NCI-H2081 treated with DMSO at 0.1 percent for 48 hours (cell line): ENCODE measurements at regions not wholly inside any gene's neighbourhood (a gene's known extent, or its start where the extent isn't known, plus 50 kb on each side); places are given as distances from the start of the nearest gene placed in this dataset.

Experiments used
- DNase-seq: peaks from one replicate; lab custom pipeline; 2025; lab: John Stamatoyannopoulos, UW

GRCh38 chr13:54884682-54885081 is 1856.1 kb downstream of the OLFM4 start:
- DNase-seq = no peak

- DNase-seq = no peak
Measured at GRCh38 chr13:54890976-54891375, 1862.4 kb downstream of the OLFM4 start.

DNA sequence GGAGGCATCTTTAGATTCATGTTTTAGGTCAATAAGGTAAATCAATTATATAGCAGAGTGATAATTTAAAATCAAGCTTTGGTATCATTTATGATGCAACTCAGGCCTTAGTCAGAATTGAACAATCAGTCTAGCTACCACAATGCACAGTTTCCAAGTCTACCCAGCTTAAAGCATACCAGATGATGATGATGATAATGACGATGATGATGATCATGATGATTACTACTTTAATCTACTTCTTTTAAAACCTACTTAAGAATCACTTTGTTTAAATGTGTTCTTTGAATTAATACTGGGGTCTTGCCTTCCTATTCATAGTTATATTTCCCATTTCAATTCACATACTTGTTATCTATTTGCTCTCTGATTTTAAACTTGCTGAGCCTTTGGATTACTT is 1872.7 kb downstream of the OLFM4 start:
- DNase-seq = no peak

DNA sequence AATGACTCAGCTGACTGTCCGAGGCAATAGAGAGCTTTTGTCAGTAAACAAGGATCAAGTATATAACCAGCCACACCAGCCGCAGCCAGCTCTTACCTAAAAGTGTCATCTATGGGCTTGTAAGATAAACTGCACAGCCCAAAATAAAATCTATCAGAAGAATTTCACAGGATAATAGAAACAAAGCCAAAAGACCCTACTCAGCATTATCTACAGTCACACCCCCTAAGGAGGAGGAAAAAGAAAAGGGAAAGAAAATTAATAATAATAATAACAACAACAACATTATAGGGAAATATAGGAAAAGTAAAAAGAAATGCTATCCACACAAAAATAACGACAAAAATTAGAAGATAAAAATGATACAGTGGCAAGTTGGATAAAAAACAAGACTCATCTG is 1883.8 kb downstream of the OLFM4 start:
- no peak for DNase-seq

- no peak for DNase-seq
Measured at GRCh38 chr13:54913668-54914067, 1885.1 kb downstream of the OLFM4 start.

DNA sequence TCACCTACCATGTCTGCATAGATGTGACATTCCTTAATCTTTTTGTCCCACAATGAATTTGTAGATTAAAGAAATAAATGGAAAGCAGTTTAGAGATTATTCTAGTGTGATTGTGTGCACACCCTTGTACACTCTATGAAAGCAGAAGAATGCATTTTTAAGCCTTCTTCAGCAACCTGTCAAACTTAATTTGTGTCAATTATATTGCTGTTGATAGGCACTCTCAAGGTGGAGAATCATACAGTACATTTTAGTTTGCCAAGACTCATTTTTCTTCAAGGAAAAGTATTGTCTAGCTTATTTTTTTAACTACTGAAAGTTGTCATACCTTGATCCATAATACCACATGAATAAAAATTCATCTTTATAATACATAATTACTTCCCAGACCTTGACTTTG is 1898.9 kb downstream of the OLFM4 start:
- DNase-seq = no peak

GRCh38 chr13:54928071-54928470 is 1899.5 kb downstream of the OLFM4 start:
- DNase-seq = no peak

DNA sequence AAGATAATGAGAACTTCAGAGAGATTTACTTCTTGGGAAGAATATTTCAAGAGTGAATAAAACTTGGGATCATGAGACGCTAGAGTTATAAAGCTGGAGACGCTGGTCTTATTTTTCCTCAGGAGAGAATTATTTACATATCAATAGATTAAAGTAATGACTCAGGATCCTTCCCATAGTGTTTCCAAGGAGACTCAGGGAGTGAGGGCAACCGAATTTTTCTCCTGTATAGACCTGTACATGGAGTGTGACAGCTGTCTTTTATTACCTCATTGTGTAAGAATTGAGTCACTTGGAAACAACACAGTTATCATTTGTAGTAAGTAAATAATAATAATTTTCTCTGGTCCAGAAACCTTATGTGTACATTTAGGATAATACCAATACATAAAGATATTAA is 1905.5 kb downstream of the OLFM4 start:
- no peak for DNase-seq

GRCh38 chr13:54945973-54946372 is 1917.4 kb downstream of the OLFM4 start:
- peak; percentile 4 for DNase-seq

GRCh38 chr13:54949735-54950134 is 1921.1 kb downstream of the OLFM4 start:
- no peak for DNase-seq

DNA sequence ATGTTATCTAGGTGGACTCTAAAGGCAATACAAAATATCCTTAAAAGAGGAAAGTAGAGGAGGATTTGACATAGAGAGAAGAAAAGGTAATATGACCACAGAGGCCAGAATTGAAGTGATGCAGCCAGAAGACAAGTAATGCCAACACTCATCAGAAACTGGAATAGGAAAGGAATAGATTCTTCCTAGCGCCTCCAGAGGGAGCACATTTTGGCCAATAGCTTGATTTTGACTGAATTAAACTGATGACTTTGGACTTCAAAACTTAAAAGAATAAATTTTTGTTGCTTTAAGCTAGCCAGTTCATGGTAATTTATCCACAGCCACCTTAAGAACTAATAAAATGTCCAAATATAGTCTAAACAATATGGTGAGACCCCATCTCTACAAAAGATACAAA is 1921.9 kb downstream of the OLFM4 start:
- no peak for DNase-seq

DNA sequence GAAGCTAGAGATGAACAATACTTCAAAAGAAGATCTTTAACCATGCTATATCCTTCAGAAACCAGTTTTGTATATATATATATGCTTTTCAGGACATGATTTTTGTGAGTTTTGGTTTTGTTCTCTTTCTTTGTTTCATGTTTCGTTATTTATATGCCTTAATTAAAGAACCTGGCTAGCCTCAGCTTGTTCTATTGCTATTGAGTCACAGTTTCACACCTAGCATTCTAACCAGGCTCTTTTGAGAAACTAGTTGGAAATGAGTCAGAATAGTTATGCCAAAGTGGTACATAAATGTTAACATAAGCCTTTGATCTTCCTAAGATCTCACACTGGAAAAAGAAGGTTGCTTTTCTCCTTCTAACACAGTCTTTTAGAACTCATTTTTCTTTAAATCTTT is 1925.2 kb downstream of the OLFM4 start:
- no peak for DNase-seq

- DNase-seq = no peak
Measured at GRCh38 chr13:54958781-54959180, 1930.2 kb downstream of the OLFM4 start.

DNA sequence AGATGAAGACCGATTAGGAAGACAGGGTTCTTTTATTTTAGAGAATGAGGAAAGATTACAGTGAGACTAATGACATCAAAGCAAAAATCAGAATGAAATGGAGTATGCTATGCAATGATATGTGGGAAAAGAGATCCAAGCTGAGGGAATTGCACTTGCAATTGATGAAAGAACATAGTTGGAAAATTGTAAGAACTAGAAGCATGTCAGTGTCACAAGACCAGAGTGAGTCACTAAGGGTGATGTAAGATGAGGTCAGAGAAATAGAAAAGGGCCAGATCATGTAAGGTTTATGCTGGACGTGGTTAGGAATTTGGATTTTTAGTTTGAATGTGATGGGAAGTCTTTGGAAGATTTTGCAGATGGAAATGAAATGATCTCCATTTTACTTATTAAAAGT is 1937.3 kb downstream of the OLFM4 start:
- no peak for DNase-seq

DNA sequence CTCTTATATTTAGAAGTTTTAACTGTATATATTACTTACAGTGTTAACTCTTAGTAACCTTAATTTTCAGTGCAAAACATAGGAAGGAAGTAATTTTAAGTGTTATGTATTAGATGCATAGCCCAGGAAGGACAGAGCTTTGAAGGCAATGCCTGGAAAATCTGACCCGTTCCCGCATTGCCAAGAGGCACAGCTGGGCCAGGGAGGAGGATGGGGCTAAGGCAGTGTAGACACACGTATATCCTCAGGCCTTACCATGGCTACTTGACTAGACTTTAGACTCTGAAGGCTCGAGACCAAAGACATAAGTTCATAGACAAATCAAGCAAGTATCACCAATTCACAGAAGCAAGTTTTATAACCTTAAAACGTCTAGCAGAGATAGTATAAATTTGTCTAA is 1944.2 kb downstream of the OLFM4 start:
- no peak for DNase-seq

GRCh38 chr13:54975676-54976075 is 1947.1 kb downstream of the OLFM4 start:
- DNase-seq = no peak

DNA sequence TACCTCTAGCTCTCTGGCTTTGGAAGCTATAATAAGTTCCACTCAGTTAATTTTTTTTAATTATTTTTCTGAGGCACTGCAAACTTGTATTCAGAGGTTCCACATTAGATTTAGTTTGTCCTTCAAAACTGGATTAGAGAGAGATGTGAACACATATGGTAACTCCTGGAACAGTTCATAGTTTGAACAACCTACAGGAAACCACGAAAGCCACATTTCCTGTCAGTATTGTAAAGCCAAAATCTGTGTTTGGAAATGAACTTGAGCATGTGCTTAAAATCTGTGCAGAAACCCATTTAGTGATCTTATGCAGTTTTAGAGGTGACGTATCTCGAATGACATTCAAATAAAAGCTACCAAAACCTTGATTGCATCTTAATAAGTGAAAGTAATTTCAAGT is 1952.0 kb downstream of the OLFM4 start:
- no peak for DNase-seq

DNA sequence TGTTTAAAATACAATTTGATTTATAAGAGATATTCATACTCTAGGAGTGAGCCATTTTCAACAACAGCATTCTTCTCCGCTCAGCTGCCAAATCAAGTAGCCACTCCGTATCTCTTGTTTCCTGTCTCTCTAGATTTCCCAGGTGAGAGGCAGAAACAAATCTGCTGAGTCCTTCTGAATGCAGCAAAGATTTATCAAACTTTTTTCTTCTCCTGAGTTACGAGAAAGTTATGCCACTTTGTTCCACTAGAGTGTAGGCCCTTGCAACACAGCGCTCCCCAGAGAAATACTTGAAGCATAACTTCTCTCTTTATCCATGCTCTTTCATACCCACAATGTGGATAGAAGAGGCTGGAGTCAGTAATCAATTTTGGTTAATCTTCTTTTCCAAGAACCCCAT is 1960.8 kb downstream of the OLFM4 start:
- DNase-seq = no peak

GRCh38 chr13:54999399-54999907 is 1970.8 kb downstream of the OLFM4 start:
- no peak for DNase-seq

GRCh38 chr13:55000043-55000442 is 1971.4 kb downstream of the OLFM4 start:
- DNase-seq = no peak

DNA sequence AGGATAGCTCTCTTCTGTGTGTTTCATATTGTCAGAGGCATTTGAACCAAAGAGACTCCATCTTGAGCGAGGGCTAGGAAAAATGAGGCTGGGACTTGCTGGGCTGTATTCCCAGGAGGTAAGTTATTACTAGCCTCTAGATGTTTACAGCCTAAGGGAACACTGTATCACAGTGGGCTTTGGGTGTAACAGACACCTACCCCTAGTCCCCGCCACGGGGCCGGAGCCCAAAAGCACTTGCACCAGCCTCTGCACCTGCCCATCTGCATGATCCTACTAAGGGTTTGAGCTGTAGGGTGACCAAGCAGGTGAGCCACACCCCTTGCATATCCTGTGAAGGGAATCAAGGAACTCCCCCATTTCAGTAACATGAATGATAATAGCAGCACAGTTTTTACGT is 1972.2 kb downstream of the OLFM4 start:
- DNase-seq = no peak

- DNase-seq = no peak
Measured at GRCh38 chr13:55001881-55002280, 1973.3 kb downstream of the OLFM4 start.

DNA sequence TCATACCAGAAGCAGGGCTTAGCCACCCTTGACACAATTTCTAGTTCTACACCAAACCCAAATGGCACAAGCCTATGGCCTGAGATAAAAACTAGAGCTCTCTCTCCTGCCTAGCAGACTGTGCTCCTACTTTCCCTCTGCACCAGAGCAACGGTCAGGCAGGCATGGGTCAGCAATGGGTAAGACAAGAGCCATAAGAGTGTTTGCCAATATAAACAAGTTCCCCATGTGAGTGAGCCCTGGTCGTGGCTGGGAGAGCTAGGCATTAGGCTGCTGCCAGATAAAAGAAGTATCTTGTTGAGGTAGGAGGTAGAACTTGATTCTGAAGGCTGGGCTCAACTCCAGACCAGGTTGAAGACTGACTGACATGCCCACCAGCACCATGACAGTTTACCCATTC is 1979.1 kb downstream of the OLFM4 start:
- no peak for DNase-seq

DNA sequence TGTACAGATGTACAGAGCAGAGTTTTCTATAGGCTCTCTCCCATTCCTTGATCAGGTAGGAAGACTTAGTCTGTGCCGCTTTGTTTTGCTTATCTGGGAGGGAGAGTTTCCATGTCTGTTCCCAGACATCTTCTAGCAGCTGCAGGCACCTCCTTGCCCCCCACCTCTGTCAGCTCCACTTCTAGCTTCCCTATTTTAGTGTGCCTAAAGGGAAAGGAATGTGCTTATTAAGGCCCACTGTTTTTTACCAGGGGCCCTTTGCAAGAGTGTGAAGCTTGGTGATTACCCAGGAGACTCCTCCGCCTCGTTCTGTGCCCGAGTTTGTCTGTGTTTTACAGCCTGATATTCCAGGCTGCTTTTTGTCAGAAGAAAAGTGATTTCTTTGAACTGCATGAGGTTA is 1984.4 kb downstream of the OLFM4 start:
- no peak for DNase-seq

DNA sequence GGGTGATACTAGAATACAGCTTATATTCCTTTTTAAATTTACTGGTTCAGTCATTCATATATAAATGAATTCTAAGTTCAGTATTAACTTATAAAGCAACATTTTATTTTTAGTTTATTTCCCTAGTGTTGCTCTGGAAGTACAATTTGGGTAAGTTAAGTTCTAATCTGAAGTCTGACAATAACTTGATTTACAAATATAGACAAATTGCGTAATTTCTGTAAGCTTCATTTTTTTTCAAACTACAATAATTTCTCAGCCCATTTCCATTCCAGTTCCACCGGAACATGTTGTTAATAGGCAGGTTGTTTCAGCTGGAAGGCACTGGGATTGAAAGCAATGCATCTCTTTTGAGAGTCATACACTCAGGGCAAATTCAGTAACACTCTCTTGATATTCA is 2000.7 kb downstream of the OLFM4 start:
- DNase-seq = no peak
